ENCODE measurements at regions not wholly inside any gene's neighbourhood (a gene's known extent, or its start where the extent isn't known, plus 50 kb on each side); places are given as distances from the start of the nearest gene placed in this dataset.
"Not testable (repeated sequence)": the region's sequence is repeated elsewhere in the genome, so short reads cannot be mapped to it uniquely, and the experiment has no call there.

DNA sequence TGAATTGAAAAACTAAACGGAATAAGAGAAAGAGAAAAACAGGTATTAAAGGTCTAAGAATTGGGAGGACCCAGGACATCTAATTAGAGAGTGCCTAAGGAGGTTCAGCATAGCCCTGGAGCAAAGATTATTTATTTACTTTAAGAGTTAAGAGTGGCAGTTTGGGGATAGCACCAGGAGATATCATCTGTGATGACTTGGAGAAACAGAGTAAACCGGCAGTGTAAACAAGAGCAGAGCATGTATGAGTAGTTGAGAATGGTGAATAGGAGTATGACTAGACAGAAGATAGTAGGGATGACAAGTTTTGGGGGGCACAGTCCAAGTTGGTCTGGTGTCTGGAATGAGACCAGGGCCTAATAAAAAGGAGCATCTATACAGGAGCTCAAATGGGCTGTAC lies 167.9 kb upstream of the JADE1 start:
- FAIRE-seq; H3K4me1 ChIP-seq (ENCODE audit: control insufficient read depth, extremely low read depth, insufficient read depth, low read length); H3K79me2 ChIP-seq (ENCODE audit: control insufficient read depth, insufficient read depth, low read length); H3K9ac ChIP-seq (ENCODE audit: control insufficient read depth, extremely low read depth, insufficient read depth, low read length); H3K4me3 ChIP-seq (ENCODE audit: control insufficient read depth in 2 of 3, extremely low read depth in 1 of 3, insufficient read depth in 2 of 3, low read depth in 1 of 3, low read length in 3 of 3); H3K27me3 ChIP-seq (ENCODE audit: control insufficient read depth, extremely low read depth, insufficient read depth, low read length); H2AFZ ChIP-seq (ENCODE audit: control insufficient read depth, low read length); dilution Hi-C loops (cut with MboI; ENCODE audit: extremely low pct_ligation_motif_present, low sequenced_read_pairs); DNase-seq (ENCODE audit: low read depth, low spot score); H3K4me2 ChIP-seq (ENCODE audit: control insufficient read depth, extremely low read depth, insufficient read depth, low read depth, low read length); H3K9me3 ChIP-seq (ENCODE audit: control insufficient read depth, low read depth, low read length); H3K36me3 ChIP-seq (ENCODE audit: control insufficient read depth in 2 of 2, extremely low read depth in 1 of 2, insufficient read depth in 2 of 2, low read length in 2 of 2); H4K20me1 ChIP-seq (ENCODE audit: control insufficient read depth, extremely low read depth, insufficient read depth, low read length); H3K27ac ChIP-seq (ENCODE audit: control insufficient read depth, insufficient read depth, low read length); H3K9me1 ChIP-seq (ENCODE audit: control insufficient read depth, extremely low read depth, insufficient read depth, low read length): not testable (repeated sequence)

- H3K4me2 ChIP-seq (ENCODE audit: control insufficient read depth, extremely low read depth, insufficient read depth, low read depth, low read length), result no peak overlapping the region
- no peak for FAIRE-seq
- dilution Hi-C loops (cut with MboI; ENCODE audit: extremely low pct_ligation_motif_present, low sequenced_read_pairs), result no loop called here
- H3K9me3 ChIP-seq (ENCODE audit: control insufficient read depth, low read depth, low read length), result no peaks in the 10 kb centered on the region
- H3K27ac ChIP-seq (ENCODE audit: control insufficient read depth, insufficient read depth, low read length), result no peak overlapping the region
- no peak overlapping the region for H2AFZ ChIP-seq (ENCODE audit: control insufficient read depth, low read length)
- no peak overlapping the region for H3K9ac ChIP-seq (ENCODE audit: control insufficient read depth, extremely low read depth, insufficient read depth, low read length)
- DNase-seq (ENCODE audit: low read depth, low spot score), result no peak
- H3K36me3 ChIP-seq (ENCODE audit: control insufficient read depth in 2 of 2, extremely low read depth in 1 of 2, insufficient read depth in 2 of 2, low read length in 2 of 2), result no peaks in the 10 kb centered on the region
- no peaks in the 10 kb centered on the region for H3K4me1 ChIP-seq (ENCODE audit: control insufficient read depth, extremely low read depth, insufficient read depth, low read length)
- no peak overlapping the region for H3K4me3 ChIP-seq (ENCODE audit: control insufficient read depth in 2 of 3, extremely low read depth in 1 of 3, insufficient read depth in 2 of 3, low read depth in 1 of 3, low read length in 3 of 3)
- no peaks in the 10 kb centered on the region for H3K9me1 ChIP-seq (ENCODE audit: control insufficient read depth, extremely low read depth, insufficient read depth, low read length)
- no peaks in the 10 kb centered on the region for H3K79me2 ChIP-seq (ENCODE audit: control insufficient read depth, insufficient read depth, low read length)
- H3K27me3 ChIP-seq (ENCODE audit: control insufficient read depth, extremely low read depth, insufficient read depth, low read length), result no peaks in the 10 kb centered on the region
- H4K20me1 ChIP-seq (ENCODE audit: control insufficient read depth, extremely low read depth, insufficient read depth, low read length), result no peaks in the 10 kb centered on the region
- no peak for TF ChIP-seq CTCF (optimal IDR thresholded peaks at IDR 0.05 in 1 of 3, IDR thresholded peaks at IDR 0.05 in 1 of 3, conservative IDR thresholded peaks at IDR 0.05 in 1 of 3; ENCODE audit: extremely low read depth in 1 of 3, insufficient read depth in 2 of 3, low read length in 3 of 3)
Measured at GRCh38 chr4:128639541-128640270, 169.8 kb upstream of the JADE1 start.

GRCh38 chr4:128636906-128637305 lies 172.6 kb upstream of the JADE1 start:
- no peaks in the 10 kb centered on the region for H4K20me1 ChIP-seq (ENCODE audit: control insufficient read depth, extremely low read depth, insufficient read depth, low read length)
- TF ChIP-seq CTCF (optimal IDR thresholded peaks at IDR 0.05 in 1 of 3, IDR thresholded peaks at IDR 0.05 in 1 of 3, conservative IDR thresholded peaks at IDR 0.05 in 1 of 3; ENCODE audit: extremely low read depth in 1 of 3, insufficient read depth in 2 of 3, low read length in 3 of 3) (no peak), EZH2 (IDR thresholded peaks at IDR 0.05; ENCODE audit: low read length) (no peak)
- no peaks in the 10 kb centered on the region for H3K9me3 ChIP-seq (ENCODE audit: control insufficient read depth, low read depth, low read length)
- FAIRE-seq (no peak), DNase-seq (ENCODE audit: low read depth, low spot score) (no peak)
- dilution Hi-C loops (cut with MboI; ENCODE audit: extremely low pct_ligation_motif_present, low sequenced_read_pairs), result no loop called here
- H3K27ac ChIP-seq (ENCODE audit: control insufficient read depth, insufficient read depth, low read length), result no peak overlapping the region
- no peak overlapping the region for H3K4me3 ChIP-seq (ENCODE audit: control insufficient read depth in 2 of 3, extremely low read depth in 1 of 3, insufficient read depth in 2 of 3, low read depth in 1 of 3, low read length in 3 of 3)
- H3K9me1 ChIP-seq (ENCODE audit: control insufficient read depth, extremely low read depth, insufficient read depth, low read length), result no peaks in the 10 kb centered on the region
- H2AFZ ChIP-seq (ENCODE audit: control insufficient read depth, low read length), result no peak overlapping the region
- no peaks in the 10 kb centered on the region for H3K79me2 ChIP-seq (ENCODE audit: control insufficient read depth, insufficient read depth, low read length)
- no peaks in the 10 kb centered on the region for H3K4me1 ChIP-seq (ENCODE audit: control insufficient read depth, extremely low read depth, insufficient read depth, low read length)
- no peaks in the 10 kb centered on the region for H3K36me3 ChIP-seq (ENCODE audit: control insufficient read depth in 2 of 2, extremely low read depth in 1 of 2, insufficient read depth in 2 of 2, low read length in 2 of 2)
- H3K9ac ChIP-seq (ENCODE audit: control insufficient read depth, extremely low read depth, insufficient read depth, low read length), result no peak overlapping the region
- no peaks in the 10 kb centered on the region for H3K27me3 ChIP-seq (ENCODE audit: control insufficient read depth, extremely low read depth, insufficient read depth, low read length)
- no peak overlapping the region for H3K4me2 ChIP-seq (ENCODE audit: control insufficient read depth, extremely low read depth, insufficient read depth, low read depth, low read length)

Measured in keratinocyte (primary cell).